Stomach (tissue), 8 donors: ENCODE measurements at regions not wholly inside any gene's neighbourhood (a gene's known extent, or its start where the extent isn't known, plus 50 kb on each side); places are given as distances from the start of the nearest gene placed in this dataset.

Experiments used
- DNase-seq, 2 donors: peaks; one replicate each; pipeline versions ENCODE4 v3.0.0 to v3.0.0-alpha.2; 2013 to 2019
- H3K27ac ChIP-seq, 5 donors: fragments of 200-600 bp in 4 of 5; sonication (generic) in 4 of 5; one replicate each; pipeline ENCODE4 v1.5.1; 2013 to 2019; ENCODE audit warnings: mild to moderate bottlenecking in 1 of 5, moderate library complexity in 1 of 5
- H3K27me3 ChIP-seq, 3 donors: fragments of 200-600 bp; sonication (generic); one replicate each; pipeline ENCODE4 v1.5.1; 2017 to 2019; ENCODE audit warnings: mixed run types in 1 of 3
- H3K36me3 ChIP-seq, 4 donors: fragments of 200-600 bp; sonication (generic); 1 replicate in 3 of 4; 2 replicates in 1 of 4; pipeline ENCODE4 v1.5.1; 2016 to 2019
- H3K4me1 ChIP-seq, 4 donors: fragments of 200-600 bp; sonication (generic); one replicate each; pipeline ENCODE4 v1.5.1; 2016 to 2019
- H3K4me3 ChIP-seq, 4 donors: fragments of 200-600 bp; sonication (generic) in 3 of 4; one replicate each; pipeline ENCODE4 v1.5.1; 2016 to 2019; ENCODE audit warnings: mild to moderate bottlenecking in 1 of 4
- H3K9me3 ChIP-seq, 4 donors: fragments of 200-600 bp; sonication (generic); one replicate each; pipeline ENCODE4 v1.5.1; 2016 to 2019
- EP300 ChIP-seq: sonication (generic); formaldehyde crosslinking; IDR thresholded peaks from one replicate; pipeline ENCODE4 v1.6.1; 2017; ENCODE audit warnings: antibody characterized with exemption
- POLR2A ChIP-seq, 4 donors: fragments of 450-650 bp; IDR thresholded peaks; one replicate each; pipeline ENCODE4 v1.6.1; 2016; ENCODE audit warnings: antibody characterized with exemption in 4 of 4, control low read depth in 2 of 4, mild to moderate bottlenecking in 1 of 4, moderate library complexity in 1 of 4
- POLR2AphosphoS5 ChIP-seq, 3 donors: sonication (generic); formaldehyde crosslinking; IDR thresholded peaks; one replicate each; pipeline ENCODE4 v1.6.1; 2016; ENCODE audit warnings: antibody characterized with exemption in 3 of 3
- WGBS, 5 donors: extraction: QIAGEN DNeasy Blood & Tissue Kit in 3 of 5; methylation state at CpG; one replicate each; pipeline versions ENCODE4 v1.1.5 to v1.1.7; 2013 to 2018; 5-methylcytosine and 5-hydroxymethylcytosine counted together
- intact Hi-C: fragments of 100-400 bp; cut with DNase I; formaldehyde crosslinking; loops from one replicate; pipeline ENCODE4 v1.15.1; 2023; ENCODE audit warnings: low total_unique reads
- TF ChIP-seq, protein P1 (sequence below), 7 experiments: fragments of 450-650 bp in 4 of 7; fragments of 200-600 bp in 3 of 7; sonication (generic) in 3 of 7; IDR thresholded peaks; one replicate each; pipeline ENCODE4 v1.5.1; 2016 to 2019; ENCODE audit warnings: antibody characterized with exemption in 7 of 7, control low read depth in 2 of 7, mild to moderate bottlenecking in 1 of 7
- donor health status: healthy with polysubstance abuse.
- donor health status: Bipolar disorder and iron deficiency.
- donor health status: healthy.

DNA sequence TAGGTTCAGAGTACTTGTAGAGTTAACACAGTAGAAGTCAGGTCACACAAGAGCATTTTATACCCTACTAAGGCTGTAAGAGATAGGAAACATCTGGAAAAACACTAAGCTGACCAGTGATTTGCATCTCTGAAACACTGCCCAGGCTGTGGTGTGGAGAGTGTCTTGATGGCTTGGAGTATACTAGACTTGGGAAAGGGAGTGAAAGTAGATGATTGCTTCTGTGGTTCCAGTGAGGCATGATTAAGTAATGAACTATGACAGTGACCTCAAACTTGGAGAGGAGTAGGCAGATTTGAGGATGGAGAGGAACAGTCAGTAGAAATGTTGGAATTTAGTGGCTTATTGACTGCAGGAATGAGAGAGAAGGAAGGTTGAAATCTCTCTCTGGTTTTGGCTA lies 201.2 kb downstream of the FLRT2 start:
- peak in 1 of 2 donors; percentile 35 for DNase-seq

DNA sequence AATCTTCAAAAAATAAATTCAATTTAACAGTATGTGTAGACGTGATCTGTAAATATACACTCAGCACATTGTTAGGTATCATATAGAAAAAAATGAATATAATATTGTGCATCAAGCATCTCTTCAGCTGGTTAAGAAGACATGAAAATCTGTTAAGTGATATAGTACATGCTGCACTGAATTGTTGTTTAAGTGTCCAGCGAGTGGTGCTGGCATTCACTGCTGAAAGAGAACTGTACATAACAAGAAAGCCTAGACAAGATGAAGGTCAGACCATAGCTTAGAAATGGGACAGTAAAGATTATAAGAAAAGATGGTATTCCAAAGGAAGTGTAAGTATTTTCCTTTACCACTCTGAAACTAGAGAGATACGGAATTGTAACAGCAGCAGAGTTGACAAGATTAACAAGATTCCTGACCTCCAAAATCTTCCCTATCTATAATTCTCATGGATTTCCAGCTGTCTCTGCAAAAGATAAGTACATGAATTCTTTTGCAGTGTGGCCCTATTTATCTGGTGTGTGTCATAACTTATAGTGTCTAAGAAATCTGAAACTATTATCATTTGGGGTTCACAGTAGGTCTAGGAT lies 198.6 kb downstream of the FLRT2 start:
- Histone ChIP-seq H3K9me3 (no peaks in the 10 kb centered on the region), H3K27ac (no peak overlapping the region), H3K4me3 (no peak overlapping the region), H3K36me3 (no peaks in the 10 kb centered on the region), H3K27me3 (no peaks in the 10 kb centered on the region), H3K4me1 (no peaks in the 10 kb centered on the region)
- WGBS, 5 donors = 41 to 48% (median 45%) methylated on average over 3 of the region's 3 CpGs
- TF ChIP-seq POLR2A (IDR thresholded peaks at IDR 0.05) = no peak
- TF ChIP-seq, protein P1, sequence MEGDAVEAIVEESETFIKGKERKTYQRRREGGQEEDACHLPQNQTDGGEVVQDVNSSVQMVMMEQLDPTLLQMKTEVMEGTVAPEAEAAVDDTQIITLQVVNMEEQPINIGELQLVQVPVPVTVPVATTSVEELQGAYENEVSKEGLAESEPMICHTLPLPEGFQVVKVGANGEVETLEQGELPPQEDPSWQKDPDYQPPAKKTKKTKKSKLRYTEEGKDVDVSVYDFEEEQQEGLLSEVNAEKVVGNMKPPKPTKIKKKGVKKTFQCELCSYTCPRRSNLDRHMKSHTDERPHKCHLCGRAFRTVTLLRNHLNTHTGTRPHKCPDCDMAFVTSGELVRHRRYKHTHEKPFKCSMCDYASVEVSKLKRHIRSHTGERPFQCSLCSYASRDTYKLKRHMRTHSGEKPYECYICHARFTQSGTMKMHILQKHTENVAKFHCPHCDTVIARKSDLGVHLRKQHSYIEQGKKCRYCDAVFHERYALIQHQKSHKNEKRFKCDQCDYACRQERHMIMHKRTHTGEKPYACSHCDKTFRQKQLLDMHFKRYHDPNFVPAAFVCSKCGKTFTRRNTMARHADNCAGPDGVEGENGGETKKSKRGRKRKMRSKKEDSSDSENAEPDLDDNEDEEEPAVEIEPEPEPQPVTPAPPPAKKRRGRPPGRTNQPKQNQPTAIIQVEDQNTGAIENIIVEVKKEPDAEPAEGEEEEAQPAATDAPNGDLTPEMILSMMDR (IDR thresholded peaks at IDR 0.05) = no peak
- no peak for TF ChIP-seq POLR2AphosphoS5 (IDR thresholded peaks at IDR 0.05)
- TF ChIP-seq EP300 = no peak
- intact Hi-C loops = no loop called here
- no peak for DNase-seq

More for the DNA sequence above, 201.2 kb downstream of the FLRT2 start:
- Histone ChIP-seq H3K27ac (no peak overlapping the region), H3K36me3 (no peaks in the 10 kb centered on the region), H3K4me3 (no peak overlapping the region), H3K9me3 (no peaks in the 10 kb centered on the region), H3K27me3 (no peaks in the 10 kb centered on the region), H3K4me1 (no peaks in the 10 kb centered on the region)
- TF ChIP-seq EP300 (no peak), POLR2AphosphoS5 (IDR thresholded peaks at IDR 0.05) (no peak), POLR2A (IDR thresholded peaks at IDR 0.05) (no peak)
- TF ChIP-seq, protein P1 (IDR thresholded peaks at IDR 0.05) = no peak
- intact Hi-C loops = no loop called here

DNA sequence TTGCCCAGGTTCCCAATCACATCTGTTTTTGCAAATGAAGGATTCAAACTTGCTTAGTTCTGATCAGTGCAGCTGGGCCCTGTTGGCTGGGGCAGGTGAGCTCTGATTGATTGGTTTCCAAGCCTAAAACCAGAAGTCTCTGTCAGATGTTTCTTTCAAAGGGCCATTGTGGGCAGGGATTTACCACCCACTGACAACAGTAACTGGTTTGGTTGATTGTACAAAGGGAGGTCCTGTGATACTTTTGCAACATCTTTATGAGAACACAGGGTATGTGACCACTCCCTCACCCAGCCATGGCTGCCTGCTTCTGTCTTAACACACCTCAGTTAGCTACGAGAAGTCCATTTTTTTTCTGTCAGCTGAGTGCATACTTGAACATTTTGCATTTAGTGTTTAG lies 184.1 kb downstream of the FLRT2 start:
- Histone ChIP-seq H3K4me3 (no peak overlapping the region), H3K27ac (no peak overlapping the region), H3K36me3 (no peaks in the 10 kb centered on the region), H3K27me3 (no peaks in the 10 kb centered on the region), H3K9me3 (peaks cover 0 to 7% (median 0%) of the 10 kb centered on the region in 4 donors), H3K4me1 (no peaks in the 10 kb centered on the region)
- DNase-seq = no peak
- WGBS, 5 donors = 75 to 93% (median 90%) methylated on average over 1 of the region's 1 CpG
- TF ChIP-seq, protein P1 (IDR thresholded peaks at IDR 0.05) = no peak
- TF ChIP-seq POLR2AphosphoS5 (IDR thresholded peaks at IDR 0.05) (no peak), EP300 (no peak), POLR2A (IDR thresholded peaks at IDR 0.05) (no peak)
- intact Hi-C loops = no loop called here

DNA sequence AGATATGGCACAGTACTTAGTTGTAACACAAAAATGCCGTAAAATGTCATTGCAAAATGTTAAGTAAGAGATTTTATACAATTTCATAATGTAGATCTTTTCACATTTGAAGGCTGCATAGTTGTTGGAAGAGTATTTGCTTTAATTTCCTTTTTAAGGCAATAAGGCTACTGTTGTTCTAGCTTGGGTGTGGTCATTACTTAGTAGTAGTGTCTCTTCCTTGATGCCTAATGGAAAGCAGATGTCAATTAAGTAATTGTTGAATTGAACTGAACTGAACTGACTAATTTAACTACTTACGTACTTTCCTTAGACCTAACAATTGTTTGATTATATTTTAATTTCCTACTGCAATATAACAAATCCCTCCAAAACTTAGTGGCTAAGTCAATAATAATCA lies 181.7 kb downstream of the FLRT2 start:
- Histone ChIP-seq H3K36me3 (no peaks in the 10 kb centered on the region), H3K4me3 (no peak overlapping the region), H3K9me3 (no peaks in the 10 kb centered on the region), H3K27ac (no peak overlapping the region), H3K27me3 (no peaks in the 10 kb centered on the region), H3K4me1 (no peaks in the 10 kb centered on the region)
- intact Hi-C loops = no loop called here
- WGBS, 5 donors = 83 to 92% (median 88%) methylated on average over 2 of the region's 2 CpGs
- no peak for DNase-seq
- TF ChIP-seq POLR2A (IDR thresholded peaks at IDR 0.05) = no peak
- TF ChIP-seq EP300 = no peak
- no peak for TF ChIP-seq POLR2AphosphoS5 (IDR thresholded peaks at IDR 0.05)
- TF ChIP-seq, protein P1 (IDR thresholded peaks at IDR 0.05) = no peak
